Lower lobe of right lung (tissue), 2 donors: ENCODE measurements at regions not wholly inside any gene's neighbourhood (a gene's known extent, or its start where the extent isn't known, plus 50 kb on each side); places are given as distances from the start of the nearest gene placed in this dataset.
A peak's percentile ranks its signal among the peaks of the same experiment; 100 is the strongest.

ENCODE experiments used
- ATAC-seq, 2 donors: fragments of 200-7000 bp; cut with Tn5 transposase; one replicate each; pipeline ENCODE4 v1.9.1; 2020 to 2022; ENCODE audit warnings: mild to moderate bottlenecking in 2 of 2, moderate library complexity in 2 of 2
- DNase-seq: peaks from one replicate; pipeline ENCODE4 v3.0.0-alpha.2; 2020
- H3K27ac ChIP-seq: fragments of 200-600 bp; one replicate; pipeline ENCODE4 v1.8.0; 2022
- H3K27me3 ChIP-seq: fragments of 200-600 bp; one replicate; pipeline ENCODE4 v1.8.0; 2022; ENCODE audit warnings: low read depth
- H3K36me3 ChIP-seq: fragments of 200-600 bp; one replicate; pipeline ENCODE4 v1.8.0; 2022; ENCODE audit warnings: mild to moderate bottlenecking
- H3K4me1 ChIP-seq: fragments of 200-600 bp; one replicate; pipeline ENCODE4 v1.8.0; 2022
- H3K4me3 ChIP-seq: fragments of 200-600 bp; one replicate; pipeline ENCODE4 v1.8.0; 2022; ENCODE audit warnings: mild to moderate bottlenecking
- H3K9me3 ChIP-seq: fragments of 200-600 bp; one replicate; pipeline ENCODE4 v1.8.0; 2022
- intact Hi-C: fragments of 100-400 bp; cut with DNase I; formaldehyde crosslinking; loops from one replicate; pipeline ENCODE4 v1.11.0; 2022
- TF ChIP-seq, protein P1 (sequence below): fragments of 200-600 bp; IDR thresholded peaks from one replicate; pipeline ENCODE4 v1.8.0; 2022; ENCODE audit warnings: antibody characterized with exemption, mild to moderate bottlenecking
- donor health status: DM: no; HTN: yes; CAD: no; lungs with severe emphysema.

DNA sequence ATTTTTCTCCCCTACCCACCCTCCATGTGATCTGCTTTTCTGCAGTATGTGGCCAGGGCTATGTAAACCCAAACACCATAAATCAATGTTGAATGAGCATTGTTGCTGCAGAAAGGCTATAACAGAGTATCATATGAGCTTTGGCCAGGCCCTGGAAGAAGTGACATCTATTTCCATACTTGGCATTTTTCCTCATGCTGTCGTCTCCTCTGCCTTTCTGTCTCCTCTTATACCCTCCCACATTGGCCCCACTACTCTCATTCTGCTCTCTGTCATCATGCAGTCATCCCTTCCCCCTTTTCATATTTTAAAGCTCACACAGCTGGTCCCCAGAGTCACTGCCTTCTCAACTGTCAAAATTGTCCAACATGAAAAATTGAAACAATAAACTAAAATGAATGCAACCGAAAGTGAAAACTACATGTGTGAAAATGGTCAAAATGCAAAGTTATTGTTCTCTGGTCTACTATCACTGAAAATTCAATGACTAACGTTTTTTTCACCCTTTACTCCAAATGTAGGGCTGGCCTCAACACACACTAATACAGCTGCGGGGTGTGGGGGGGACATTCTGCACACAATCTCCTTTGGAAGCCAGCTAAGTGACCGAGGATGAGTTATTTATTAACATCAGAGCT lies 290.7 kb upstream of the TMPO start:
- intact Hi-C loops: no loop called here
- ATAC-seq (no peak), DNase-seq (no peak)
- Histone ChIP-seq H3K4me3 (no peak overlapping the region), H3K9me3 (no peaks in the 10 kb centered on the region), H3K27me3 (no peaks in the 10 kb centered on the region), H3K27ac (no peak overlapping the region), H3K36me3 (no peaks in the 10 kb centered on the region), H3K4me1 (no peaks in the 10 kb centered on the region)
- TF ChIP-seq, protein P1, sequence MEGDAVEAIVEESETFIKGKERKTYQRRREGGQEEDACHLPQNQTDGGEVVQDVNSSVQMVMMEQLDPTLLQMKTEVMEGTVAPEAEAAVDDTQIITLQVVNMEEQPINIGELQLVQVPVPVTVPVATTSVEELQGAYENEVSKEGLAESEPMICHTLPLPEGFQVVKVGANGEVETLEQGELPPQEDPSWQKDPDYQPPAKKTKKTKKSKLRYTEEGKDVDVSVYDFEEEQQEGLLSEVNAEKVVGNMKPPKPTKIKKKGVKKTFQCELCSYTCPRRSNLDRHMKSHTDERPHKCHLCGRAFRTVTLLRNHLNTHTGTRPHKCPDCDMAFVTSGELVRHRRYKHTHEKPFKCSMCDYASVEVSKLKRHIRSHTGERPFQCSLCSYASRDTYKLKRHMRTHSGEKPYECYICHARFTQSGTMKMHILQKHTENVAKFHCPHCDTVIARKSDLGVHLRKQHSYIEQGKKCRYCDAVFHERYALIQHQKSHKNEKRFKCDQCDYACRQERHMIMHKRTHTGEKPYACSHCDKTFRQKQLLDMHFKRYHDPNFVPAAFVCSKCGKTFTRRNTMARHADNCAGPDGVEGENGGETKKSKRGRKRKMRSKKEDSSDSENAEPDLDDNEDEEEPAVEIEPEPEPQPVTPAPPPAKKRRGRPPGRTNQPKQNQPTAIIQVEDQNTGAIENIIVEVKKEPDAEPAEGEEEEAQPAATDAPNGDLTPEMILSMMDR: no peak

- H3K27me3 ChIP-seq: no peaks in the 10 kb centered on the region
- TF ChIP-seq, protein P1: peak; percentile 22
- no peaks in the 10 kb centered on the region for H3K36me3 ChIP-seq
- no peaks in the 10 kb centered on the region for H3K9me3 ChIP-seq
- no peak for ATAC-seq
- no peak overlapping the region for H3K27ac ChIP-seq
- H3K4me3 ChIP-seq: no peak overlapping the region
- DNase-seq: no peak
- intact Hi-C loops: no loop called here
- no peaks in the 10 kb centered on the region for H3K4me1 ChIP-seq
Measured at GRCh38 chr12:98227162-98227561, 288.2 kb upstream of the TMPO start.

DNA sequence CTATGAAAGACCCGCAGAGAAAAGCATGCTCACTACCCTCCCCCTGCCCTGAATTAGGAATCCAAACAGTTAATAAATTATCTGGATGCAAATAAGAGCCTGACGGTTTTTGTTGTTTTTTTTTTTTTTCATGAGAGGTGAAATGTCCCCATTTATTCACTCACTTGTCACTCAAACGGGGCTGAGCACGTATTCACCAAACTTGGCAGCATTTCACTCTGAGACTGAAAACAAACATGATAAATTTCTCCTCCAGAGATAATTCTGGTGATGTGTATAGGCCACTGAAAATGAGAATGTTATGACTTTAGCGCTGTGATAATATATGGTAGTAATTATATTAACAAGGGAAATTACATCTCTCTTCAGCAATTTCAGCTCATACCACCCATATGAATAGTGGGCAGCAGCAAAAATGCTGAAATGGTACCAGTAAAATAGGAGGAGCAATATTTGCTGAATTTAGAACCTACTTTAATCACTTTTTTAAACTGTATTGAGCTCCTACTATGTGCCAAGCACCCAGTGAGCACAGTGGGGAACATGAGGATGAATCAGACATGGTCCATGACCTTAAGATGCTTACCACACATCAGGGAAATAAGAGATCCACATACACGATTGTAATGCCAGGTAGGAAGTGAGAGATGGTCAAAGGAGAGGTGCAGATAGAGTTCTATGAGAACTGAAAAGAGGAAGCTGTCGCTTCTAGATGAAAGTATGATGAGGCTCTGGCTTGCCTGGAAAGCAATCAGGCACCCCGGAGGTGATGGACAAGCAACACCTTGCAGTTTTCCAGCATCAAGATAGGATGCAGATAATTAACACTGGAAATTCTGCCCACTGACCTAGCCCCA lies 286.5 kb upstream of the TMPO start:
- no peak for DNase-seq
- no peaks in the 10 kb centered on the region for H3K36me3 ChIP-seq
- intact Hi-C loops: no loop called here
- H3K9me3 ChIP-seq: no peaks in the 10 kb centered on the region
- TF ChIP-seq, protein P1: no peak
- H3K27ac ChIP-seq: no peak overlapping the region
- no peaks in the 10 kb centered on the region for H3K4me1 ChIP-seq
- no peak for ATAC-seq
- H3K27me3 ChIP-seq: no peaks in the 10 kb centered on the region
- H3K4me3 ChIP-seq: no peak overlapping the region

- TF ChIP-seq, protein P1: no peak
- no peak overlapping the region for H3K4me3 ChIP-seq
- H3K27ac ChIP-seq: no peak overlapping the region
- no peaks in the 10 kb centered on the region for H3K4me1 ChIP-seq
- no peaks in the 10 kb centered on the region for H3K9me3 ChIP-seq
- DNase-seq (no peak), ATAC-seq (no peak)
- intact Hi-C loops: no loop called here
- H3K36me3 ChIP-seq: no peaks in the 10 kb centered on the region
- H3K27me3 ChIP-seq: no peaks in the 10 kb centered on the region
Measured at GRCh38 chr12:98229540-98229924, 285.9 kb upstream of the TMPO start.

DNA sequence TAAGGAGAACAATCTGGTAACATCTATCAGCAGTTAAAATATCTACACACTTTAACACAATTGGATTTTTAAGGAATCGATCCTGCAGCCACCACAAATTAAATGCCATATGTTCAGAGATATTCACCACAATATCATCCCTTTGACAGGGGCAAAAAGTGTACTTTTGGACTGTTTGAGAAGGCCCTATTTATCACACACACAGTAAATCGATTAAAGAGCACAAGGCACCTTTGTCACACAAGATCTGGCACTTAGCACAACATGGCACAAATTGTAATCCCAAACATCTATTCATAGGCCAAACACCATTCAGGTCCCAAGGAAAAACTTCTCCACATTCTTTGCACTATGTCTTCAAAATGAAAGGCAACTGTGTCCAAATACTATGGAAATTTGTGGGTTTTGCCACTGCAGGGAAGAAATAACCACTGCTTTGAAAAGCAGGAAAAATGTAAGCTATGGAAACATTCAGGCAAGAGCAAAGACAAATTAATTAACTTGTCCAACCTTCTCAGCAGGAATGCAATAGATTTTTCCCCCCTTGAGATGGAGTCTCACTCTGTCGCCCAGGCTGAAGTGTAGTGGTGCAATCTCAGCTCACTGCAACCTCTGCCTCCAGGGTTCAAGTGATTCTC lies 282.5 kb upstream of the TMPO start:
- Histone ChIP-seq H3K9me3 (no peaks in the 10 kb centered on the region), H3K36me3 (no peaks in the 10 kb centered on the region), H3K4me1 (no peaks in the 10 kb centered on the region), H3K4me3 (no peak overlapping the region), H3K27ac (no peak overlapping the region), H3K27me3 (no peaks in the 10 kb centered on the region)
- intact Hi-C loops: no loop called here
- DNase-seq (no peak), ATAC-seq (no peak)
- TF ChIP-seq, protein P1: no peak
